GM12864 (cell line): ENCODE measurements at regions not wholly inside any gene's neighbourhood (a gene's known extent, or its start where the extent isn't known, plus 50 kb on each side); places are given as distances from the start of the nearest gene placed in this dataset.

ENCODE experiments used
- DNase-seq: peaks from one replicate; pipeline ENCODE4 v3.0.0-alpha.2; 2011; ENCODE audit warnings: low read depth
- H3K4me3 ChIP-seq: 2 replicates; pipeline ENCODE4 v1.5.1; 2011; ENCODE audit warnings: mild to moderate bottlenecking, low read depth, low read length, control low read depth
- TF ChIP-seq, protein P1 (sequence below): IDR thresholded peaks from 2 replicates; pipeline ENCODE4 v1.5.1; 2011; ENCODE audit warnings: low read depth, mild to moderate bottlenecking, moderate library complexity, low read length, control low read depth, inconsistent platforms; ENCODE audit errors: missing control alignments

DNA sequence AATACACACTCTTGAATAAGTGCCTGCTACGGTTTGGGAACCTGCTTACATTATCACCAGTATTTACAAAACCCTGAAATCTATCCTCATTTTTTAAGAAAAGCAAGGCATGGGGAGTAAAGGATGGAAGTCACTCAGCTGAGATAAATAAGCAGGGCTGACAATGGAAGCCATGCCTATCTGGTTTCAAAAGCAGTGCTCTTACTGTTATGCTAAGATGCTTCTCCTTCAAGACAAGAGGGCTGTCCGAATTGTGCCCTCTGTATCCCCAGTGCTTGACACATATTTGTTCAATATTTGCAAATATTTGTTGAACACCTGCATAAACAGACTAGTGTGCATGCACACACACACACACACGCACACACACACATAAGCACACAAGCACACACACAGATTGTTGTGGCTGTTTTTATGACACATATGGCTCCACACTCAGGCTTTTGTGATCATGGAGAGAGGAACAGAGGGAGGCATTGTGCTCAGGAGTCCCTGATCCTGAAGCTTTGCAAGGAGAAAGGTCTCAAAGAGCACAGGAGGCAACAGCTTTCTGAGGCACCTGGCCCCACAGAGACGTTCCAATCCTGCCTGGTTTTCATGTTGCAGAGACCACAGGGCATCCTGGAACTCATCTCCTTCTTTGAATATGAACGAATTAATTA, 401.6 kb upstream of the CDH11 start:
- H3K4me3 ChIP-seq = no peak overlapping the region
- DNase-seq = no peak
- TF ChIP-seq, protein P1, sequence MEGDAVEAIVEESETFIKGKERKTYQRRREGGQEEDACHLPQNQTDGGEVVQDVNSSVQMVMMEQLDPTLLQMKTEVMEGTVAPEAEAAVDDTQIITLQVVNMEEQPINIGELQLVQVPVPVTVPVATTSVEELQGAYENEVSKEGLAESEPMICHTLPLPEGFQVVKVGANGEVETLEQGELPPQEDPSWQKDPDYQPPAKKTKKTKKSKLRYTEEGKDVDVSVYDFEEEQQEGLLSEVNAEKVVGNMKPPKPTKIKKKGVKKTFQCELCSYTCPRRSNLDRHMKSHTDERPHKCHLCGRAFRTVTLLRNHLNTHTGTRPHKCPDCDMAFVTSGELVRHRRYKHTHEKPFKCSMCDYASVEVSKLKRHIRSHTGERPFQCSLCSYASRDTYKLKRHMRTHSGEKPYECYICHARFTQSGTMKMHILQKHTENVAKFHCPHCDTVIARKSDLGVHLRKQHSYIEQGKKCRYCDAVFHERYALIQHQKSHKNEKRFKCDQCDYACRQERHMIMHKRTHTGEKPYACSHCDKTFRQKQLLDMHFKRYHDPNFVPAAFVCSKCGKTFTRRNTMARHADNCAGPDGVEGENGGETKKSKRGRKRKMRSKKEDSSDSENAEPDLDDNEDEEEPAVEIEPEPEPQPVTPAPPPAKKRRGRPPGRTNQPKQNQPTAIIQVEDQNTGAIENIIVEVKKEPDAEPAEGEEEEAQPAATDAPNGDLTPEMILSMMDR = no peak

DNA sequence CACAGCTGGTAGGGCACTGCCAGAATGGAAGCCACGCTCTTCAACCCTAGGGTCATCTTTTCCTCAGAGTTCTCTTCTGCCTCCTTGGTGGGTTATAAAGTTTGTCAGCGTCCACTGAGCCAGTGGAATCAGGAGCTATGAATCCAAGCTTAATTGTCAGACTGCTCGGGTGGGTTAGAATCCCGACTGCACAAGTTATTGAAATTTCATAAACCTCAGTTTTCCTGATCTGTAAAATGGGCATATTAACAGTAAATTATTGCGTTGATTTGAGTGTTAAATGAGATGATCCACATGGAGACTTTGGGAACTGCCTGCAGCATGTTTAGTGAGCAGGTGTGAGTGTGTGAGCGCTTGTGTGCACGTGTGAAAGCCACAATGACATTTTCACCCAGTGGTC, 400.5 kb upstream of the CDH11 start:
- DNase-seq = no peak
- TF ChIP-seq, protein P1 = no peak
- H3K4me3 ChIP-seq = no peak overlapping the region

DNA sequence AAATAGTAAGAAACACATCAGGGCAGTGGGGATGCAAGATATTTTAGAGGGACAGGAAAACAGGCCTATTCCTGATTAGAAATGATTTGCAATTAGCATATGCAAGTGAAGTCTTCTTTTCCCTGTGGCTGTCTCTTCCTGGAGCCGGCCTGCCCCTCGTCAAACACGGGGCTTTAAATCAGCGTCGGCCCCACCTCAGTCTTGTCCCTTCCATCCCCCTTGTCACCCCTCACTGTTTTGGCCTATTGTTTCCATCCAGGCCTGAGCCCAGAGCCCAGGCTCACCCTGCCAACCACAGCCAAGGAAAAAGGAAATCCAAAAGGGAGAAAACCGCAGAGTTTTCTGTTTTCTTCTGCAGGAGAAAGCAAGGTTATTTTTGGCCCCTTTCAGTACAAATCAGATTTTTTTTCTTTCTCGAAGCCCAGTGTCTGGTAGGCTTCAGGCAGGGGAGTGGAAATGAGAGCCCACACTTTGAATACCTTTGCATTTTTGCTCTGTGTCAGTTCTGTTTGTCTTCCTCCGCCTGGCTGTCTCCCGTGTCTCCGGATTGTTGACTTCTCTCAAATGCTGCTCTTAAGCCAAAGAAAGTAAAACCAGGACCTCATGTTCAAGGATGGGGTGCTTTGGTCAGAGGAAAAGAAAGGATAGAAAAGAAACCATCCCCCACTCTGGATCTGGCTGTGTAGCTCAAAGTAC, 399.9 kb upstream of the CDH11 start:
- DNase-seq = no peak
- H3K4me3 ChIP-seq = no peak overlapping the region
- TF ChIP-seq, protein P1 = no peak

DNA sequence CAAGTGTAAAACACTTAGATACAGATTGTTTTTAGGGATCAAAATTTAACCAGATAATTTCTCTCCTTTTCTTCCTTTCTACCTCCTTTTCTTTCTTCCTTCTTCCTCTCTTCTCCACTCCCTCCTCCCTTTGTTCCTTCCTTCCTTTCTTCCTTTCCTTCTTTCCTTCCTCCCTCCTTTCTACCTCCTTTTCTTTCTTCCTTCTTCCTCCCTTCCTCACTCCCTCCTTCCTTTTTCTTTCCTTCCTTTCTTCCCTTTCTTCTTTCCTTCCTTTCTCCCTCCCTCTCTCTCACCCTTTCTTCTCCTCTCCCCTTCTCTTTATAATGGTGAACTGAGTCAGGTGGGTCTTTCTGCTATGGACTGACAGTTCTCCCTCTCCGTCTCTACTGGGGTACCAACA, 397.5 kb upstream of the CDH11 start:
- no peak overlapping the region for H3K4me3 ChIP-seq
- TF ChIP-seq, protein P1 = no peak

DNA sequence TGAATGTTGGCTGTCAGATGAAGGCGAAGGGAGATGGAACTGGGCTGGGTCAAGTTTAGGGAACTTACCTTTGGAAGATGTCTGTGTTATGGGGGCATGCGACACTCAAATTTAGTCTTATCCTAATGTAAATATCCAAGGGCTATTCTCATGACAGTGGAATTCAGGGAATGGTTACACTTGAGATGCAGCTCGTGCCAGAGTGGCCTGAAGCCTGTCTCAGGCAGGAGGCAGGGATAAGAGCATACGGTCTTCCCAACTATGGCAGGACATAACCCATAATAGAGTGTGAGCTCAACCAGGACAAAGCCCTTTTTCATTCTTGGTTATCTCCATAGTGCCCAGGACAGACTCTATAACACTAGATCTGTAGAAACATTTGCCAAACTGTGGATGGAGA, 393.3 kb upstream of the CDH11 start:
- H3K4me3 ChIP-seq = no peak overlapping the region
- TF ChIP-seq, protein P1 = no peak

More for the DNA sequence above, 397.5 kb upstream of the CDH11 start:
- DNase-seq = no peak

DNA sequence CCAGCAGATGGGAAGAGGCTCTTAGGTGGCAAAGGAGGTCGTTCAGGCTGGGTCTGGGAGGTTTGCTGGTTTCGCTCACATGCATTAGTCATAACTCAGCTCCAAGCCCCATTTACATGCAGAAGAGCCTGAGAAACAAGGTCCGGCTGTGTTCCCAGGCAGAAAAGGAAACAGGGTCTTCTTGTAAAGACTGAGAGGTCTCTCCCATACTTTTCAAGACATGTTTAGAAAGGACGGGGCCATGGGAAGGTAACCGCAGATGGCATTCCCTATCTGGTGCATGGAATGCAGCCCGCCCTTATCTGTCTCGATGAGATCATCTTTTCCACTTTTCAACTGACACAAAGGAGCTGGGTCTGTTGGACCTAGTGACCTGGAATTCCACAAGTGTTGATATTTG, 389.0 kb upstream of the CDH11 start:
- H3K4me3 ChIP-seq = no peak overlapping the region
- no peak for DNase-seq

More for the DNA sequence above, 393.3 kb upstream of the CDH11 start:
- DNase-seq = no peak

More for the DNA sequence above, 389.0 kb upstream of the CDH11 start:
- TF ChIP-seq, protein P1 = no peak
